OCI-LY1 (cell line): ENCODE measurements at regions not wholly inside any gene's neighbourhood (a gene's known extent, or its start where the extent isn't known, plus 50 kb on each side); places are given as distances from the start of the nearest gene placed in this dataset.

Experiments
- H2AFZ ChIP-seq: fragments of 200-600 bp; sonication (generic), shearing (Covaris generic); 2 replicates; pipeline ENCODE4 v1.6.0; 2014; ENCODE audit warnings: antibody characterized with exemption, mild to moderate bottlenecking, low read length
- H3F3A ChIP-seq: fragments of 200-600 bp; sonication (generic), shearing (Covaris generic); 2 replicates; pipeline ENCODE4 v1.6.0; 2014; ENCODE audit warnings: mild to moderate bottlenecking, antibody characterized with exemption, low read length, moderate library complexity; ENCODE audit not compliant: insufficient read depth
- H3K27ac ChIP-seq: fragments of 200-600 bp; sonication (generic); 2 replicates; pipeline ENCODE4 v1.5.1; 2014; ENCODE audit warnings: low read length, mixed run types, mild to moderate bottlenecking, low read depth; ENCODE audit not compliant: poor library complexity, severe bottlenecking
- H3K27me3 ChIP-seq: fragments of 200-600 bp; sonication (generic); 2 replicates; pipeline ENCODE4 v1.6.0; 2014; ENCODE audit warnings: antibody characterized with exemption, mild to moderate bottlenecking, low read length, moderate library complexity; ENCODE audit not compliant: insufficient read depth
- H3K36me3 ChIP-seq: fragments of 200-600 bp; sonication (generic); 2 replicates; pipeline ENCODE4 v1.6.1; 2014; ENCODE audit warnings: mild to moderate bottlenecking, antibody characterized with exemption, low read length, moderate library complexity, mixed read lengths; ENCODE audit not compliant: insufficient read depth
- H3K4me1 ChIP-seq: fragments of 200-600 bp; sonication (generic); 2 replicates; pipeline ENCODE4 v1.5.1; 2014; ENCODE audit warnings: mild to moderate bottlenecking, low read length, moderate library complexity; ENCODE audit not compliant: insufficient read depth, severe bottlenecking
- H3K4me2 ChIP-seq: fragments of 200-600 bp; sonication (generic), shearing (Covaris generic); 2 replicates; pipeline ENCODE4 v1.6.1; 2014; ENCODE audit warnings: low read length
- H3K4me3 ChIP-seq: fragments of 200-600 bp; sonication (generic); 2 replicates; pipeline ENCODE4 v1.5.1; 2014; ENCODE audit warnings: low read length, low read depth, mild to moderate bottlenecking, mixed read lengths; ENCODE audit not compliant: poor library complexity, severe bottlenecking
- H3K79me2 ChIP-seq: fragments of 200-600 bp; shearing (Covaris generic); 2 replicates; pipeline ENCODE4 v1.6.1; 2016; ENCODE audit warnings: mixed run types, low read length, mixed read lengths; ENCODE audit not compliant: insufficient read depth
- H3K9ac ChIP-seq: fragments of 200-600 bp; sonication (generic), shearing (Covaris generic); 2 replicates; pipeline ENCODE4 v1.6.1; 2014; ENCODE audit warnings: mild to moderate bottlenecking, low read length, mixed read lengths
- H3K9me2 ChIP-seq: fragments of 200-600 bp; sonication (generic), shearing (Covaris generic); 2 replicates; pipeline ENCODE4 v1.6.1; 2014; ENCODE audit warnings: low read depth, mild to moderate bottlenecking, low read length, mixed read lengths
- H3K9me3 ChIP-seq: fragments of 200-600 bp; shearing (Covaris generic); 2 replicates; pipeline ENCODE4 v1.6.1; 2014; ENCODE audit warnings: low read length, mixed read lengths
- H4K20me1 ChIP-seq: fragments of 200-600 bp; sonication (generic), shearing (Covaris generic); 2 replicates; pipeline ENCODE4 v1.6.0; 2016; ENCODE audit warnings: mild to moderate bottlenecking, low read length; ENCODE audit not compliant: insufficient read depth
- CTCF ChIP-seq: fragments of 200-600 bp; sonication (generic), shearing (Covaris generic); IDR thresholded peaks from 2 replicates; pipeline ENCODE4 v1.5.1; 2017; ENCODE audit warnings: mild to moderate bottlenecking, antibody characterized with exemption, low read length, moderate library complexity, mixed read lengths
- EZH2 ChIP-seq: fragments of 200-600 bp; sonication (generic), shearing (Covaris generic); IDR thresholded peaks from 2 replicates; pipeline ENCODE4 v1.8.0; 2017; ENCODE audit warnings: borderline replicate concordance, mixed run types, mild to moderate bottlenecking, antibody characterized with exemption, low read length, moderate library complexity, mixed read lengths

- Histone ChIP-seq H3K27ac (no peak overlapping the region), H3K9me2 (no peaks in the 10 kb centered on the region), H3F3A (no peaks in the 10 kb centered on the region), H3K4me1 (no peaks in the 10 kb centered on the region), H3K36me3 (no peaks in the 10 kb centered on the region), H3K9me3 (no peaks in the 10 kb centered on the region), H3K4me2 (no peak overlapping the region), H4K20me1 (no peaks in the 10 kb centered on the region), H3K27me3 (no peaks in the 10 kb centered on the region), H2AFZ (no peak overlapping the region), H3K9ac (no peak overlapping the region), H3K4me3 (no peak overlapping the region), H3K79me2 (no peaks in the 10 kb centered on the region)
- TF ChIP-seq EZH2, result no peak
- TF ChIP-seq CTCF, result no peak
These were observed 676.6 kb downstream of the FAT4 start for GRCh38 chr4:125991398-125991797.

- Histone ChIP-seq H3K4me3 (no peak overlapping the region), H3K4me1 (no peaks in the 10 kb centered on the region), H3F3A (no peaks in the 10 kb centered on the region), H4K20me1 (no peaks in the 10 kb centered on the region), H2AFZ (no peak overlapping the region), H3K9me2 (no peaks in the 10 kb centered on the region), H3K27ac (no peak overlapping the region), H3K9ac (no peak overlapping the region), H3K9me3 (no peaks in the 10 kb centered on the region), H3K27me3 (no peaks in the 10 kb centered on the region), H3K79me2 (no peaks in the 10 kb centered on the region), H3K4me2 (no peak overlapping the region), H3K36me3 (no peaks in the 10 kb centered on the region)
- TF ChIP-seq EZH2 (no peak), CTCF (no peak)
These were observed 678.1 kb downstream of the FAT4 start for GRCh38 chr4:125992891-125993290.

- H2AFZ ChIP-seq, result no peak overlapping the region
- no peak overlapping the region for H3K4me2 ChIP-seq
- no peaks in the 10 kb centered on the region for H3F3A ChIP-seq
- no peaks in the 10 kb centered on the region for H3K9me3 ChIP-seq
- no peaks in the 10 kb centered on the region for H4K20me1 ChIP-seq
- no peaks in the 10 kb centered on the region for H3K79me2 ChIP-seq
- no peak overlapping the region for H3K4me3 ChIP-seq
- H3K27me3 ChIP-seq, result no peaks in the 10 kb centered on the region
- no peak overlapping the region for H3K9ac ChIP-seq
- H3K27ac ChIP-seq, result no peak overlapping the region
- no peaks in the 10 kb centered on the region for H3K9me2 ChIP-seq
- no peaks in the 10 kb centered on the region for H3K36me3 ChIP-seq
- TF ChIP-seq EZH2 (no peak), CTCF (no peak)
- H3K4me1 ChIP-seq, result no peaks in the 10 kb centered on the region
These were observed 679.3 kb downstream of the FAT4 start for GRCh38 chr4:125994024-125994423.
